T-cell (primary cell): ENCODE measurements at regions not wholly inside any gene's neighbourhood (a gene's known extent, or its start where the extent isn't known, plus 50 kb on each side); places are given as distances from the start of the nearest gene placed in this dataset.
A peak's percentile ranks its signal among the peaks of the same experiment; 100 is the strongest.

Experiments used
- ATAC-seq, 4 experiments: fragments of 200-7000 bp in 3 of 4; fragments of 150-1000 bp in 1 of 4; cut with Tn5 transposase; replicated peaks in 1 of 4; 1 replicate in 3 of 4; 2 replicates in 1 of 4; pipeline ENCODE4 v1.10.0; 2021; ENCODE audit warnings: moderate library complexity in 3 of 4, mild to moderate bottlenecking in 2 of 4, moderate number of reproducible peaks in 1 of 4
- CTCF ChIA-PET, 2 donors: fragments of 300-600 bp; sonication (Branson Sonifier 250); formaldehyde crosslinking; loops; one replicate each; lab custom pipeline; 2022; ENCODE audit warnings: antibody characterized with exemption in 2 of 2; lab: Charles Lee
- POLR2A ChIA-PET, 2 donors: fragments of 300-600 bp; sonication (Branson Sonifier 250); formaldehyde crosslinking; loops; one replicate each; lab custom pipeline; 2022; ENCODE audit warnings: antibody characterized with exemption in 2 of 2; lab: Charles Lee
- DNase-seq, 35 experiments: peaks; one replicate each; pipeline versions ENCODE4 v3.0.0 to v3.0.0-alpha.2; 2013 to 2023
- H3K27ac ChIP-seq: one replicate; pipeline ENCODE4 v1.5.1; 2013; ENCODE audit warnings: low read length
- H3K27me3 ChIP-seq, 2 experiments: replicated peaks in 1 of 2; 1 replicate in 1 of 2; 2 replicates in 1 of 2; pipeline versions ENCODE4 v1.6.1 to v1.7.0; 2013; ENCODE audit warnings: low read length in 1 of 2, mixed read lengths in 1 of 2; ENCODE audit not compliant: control insufficient read depth in 2 of 2, insufficient read depth in 2 of 2; ENCODE audit errors: extremely low read depth in 1 of 2
- H3K36me3 ChIP-seq, 2 donors: 1 replicate in 1 of 2; 2 replicates in 1 of 2; pipeline versions ENCODE4 v1.6.1 to v1.7.0; 2013; ENCODE audit warnings: low read length in 1 of 2; ENCODE audit not compliant: control insufficient read depth in 2 of 2, insufficient read depth in 1 of 2; ENCODE audit errors: extremely low read depth in 1 of 2
- H3K4me1 ChIP-seq, 2 experiments: 1 replicate in 1 of 2; 2 replicates in 1 of 2; pipeline versions ENCODE4 v1.6.1 to v1.7.0; 2013; ENCODE audit warnings: low read length in 2 of 2, mixed read lengths in 1 of 2; ENCODE audit not compliant: insufficient read depth in 2 of 2, control insufficient read depth in 1 of 2; ENCODE audit errors: extremely low read depth in 1 of 2
- H3K4me3 ChIP-seq, 2 donors: 1 replicate in 1 of 2; 2 replicates in 1 of 2; pipeline versions ENCODE4 v1.5.1 to v1.7.0; 2013; ENCODE audit warnings: mild to moderate bottlenecking in 2 of 2, low read length in 1 of 2, moderate library complexity in 1 of 2; ENCODE audit not compliant: control insufficient read depth in 1 of 2; ENCODE audit errors: extremely low read depth in 1 of 2
- H3K9me3 ChIP-seq: 2 replicates; pipeline ENCODE4 v1.7.0; 2013
- H3K27ac Mint-ChIP-seq, 2 donors: one replicate each; pipeline ENCODE4 v1.8.0; 2020 to 2021; ENCODE audit warnings: mild to moderate bottlenecking in 2 of 2, mixed read lengths in 2 of 2
- H3K27me3 Mint-ChIP-seq, 2 donors: one replicate each; pipeline ENCODE4 v1.8.0; 2021 to 2022; ENCODE audit warnings: mixed read lengths in 2 of 2
- H3K36me3 Mint-ChIP-seq: one replicate; pipeline ENCODE4 v1.8.0; 2021; ENCODE audit warnings: mixed read lengths
- H3K4me1 Mint-ChIP-seq, 3 donors: one replicate each; pipeline ENCODE4 v1.8.0; 2020 to 2022; ENCODE audit warnings: mixed read lengths in 3 of 3, mild to moderate bottlenecking in 1 of 3
- H3K4me3 Mint-ChIP-seq, 3 donors: one replicate each; pipeline ENCODE4 v1.8.0; 2020 to 2022; ENCODE audit warnings: mild to moderate bottlenecking in 3 of 3, mixed read lengths in 3 of 3, moderate library complexity in 3 of 3
- H3K9me3 Mint-ChIP-seq, 3 donors: one replicate each; pipeline ENCODE4 v1.8.0; 2020 to 2022; ENCODE audit warnings: mixed read lengths in 3 of 3
- WGBS: methylation state at CpG from one replicate; pipeline ENCODE4 v1.1.5; 2013; ENCODE audit warnings: missing lambda C conversion rate; ENCODE audit not compliant: insufficient coverage; 5-methylcytosine and 5-hydroxymethylcytosine counted together

- Mint-ChIP-seq H3K36me3 (no peaks in the 10 kb centered on the region), H3K4me3 (no peak overlapping the region), H3K27me3 (peaks cover 2 to 4% of the 10 kb centered on the region in 2 donors), H3K27ac (no peak overlapping the region), H3K9me3 (peaks cover 14 to 28% (median 19%) of the 10 kb centered on the region in 3 donors), H3K4me1 (no peaks in the 10 kb centered on the region)
- no peak overlapping the region for H3K4me3 ChIP-seq
- no peaks in the 10 kb centered on the region for H3K4me1 ChIP-seq
- POLR2A ChIA-PET, result no interaction called here
- H3K9me3 ChIP-seq, result peaks cover 4% of the 10 kb centered on the region
- no peak overlapping the region for H3K27ac ChIP-seq
- CTCF ChIA-PET, result interaction anchor here (0.6 to 1.3 kb wide), 2 partner anchors 10 to 586 kb away, joined by 4 read pairs; no protein-coding TSS in a partner anchor
- WGBS, result no CpG with 5 or more reads among the region's 1 CpG
- DNase-seq (no peak), ATAC-seq (no peak)
- no peaks in the 10 kb centered on the region for H3K27me3 ChIP-seq
- no peaks in the 10 kb centered on the region for H3K36me3 ChIP-seq
These were observed 449.1 kb downstream of the MFSD1 start for GRCh38 chr3:159250961-159251360.

- no peaks in the 10 kb centered on the region for H3K36me3 Mint-ChIP-seq
- H3K9me3 Mint-ChIP-seq, result peaks cover 14 to 28% (median 19%) of the 10 kb centered on the region in 3 donors
- no peak overlapping the region for H3K27ac Mint-ChIP-seq
- no CpG with 5 or more reads among the region's 1 CpG for WGBS
- Histone ChIP-seq H3K36me3 (no peaks in the 10 kb centered on the region), H3K4me3 (no peak overlapping the region), H3K27me3 (no peaks in the 10 kb centered on the region), H3K4me1 (no peaks in the 10 kb centered on the region), H3K9me3 (peaks cover 4% of the 10 kb centered on the region), H3K27ac (no peak overlapping the region)
- POLR2A ChIA-PET, result interaction anchor here in 1 of 2 donors (0.7 kb wide), 2 partner anchors 94 to 677 kb away, joined by 3 read pairs; no protein-coding TSS in a partner anchor
- no peak overlapping the region for H3K4me3 Mint-ChIP-seq
- H3K27me3 Mint-ChIP-seq, result peaks cover 2 to 7% of the 10 kb centered on the region in 2 donors
- ATAC-seq, result no peak
- no peaks in the 10 kb centered on the region for H3K4me1 Mint-ChIP-seq
- DNase-seq, result no peak
- CTCF ChIA-PET, result no interaction called here
These were observed 450.4 kb downstream of the MFSD1 start for GRCh38 chr3:159252274-159252673.

GRCh38 chr3:159252772-159253384, 451.0 kb downstream of the MFSD1 start:
- H3K4me3 ChIP-seq, result no peak overlapping the region
- CTCF ChIA-PET, result no interaction called here
- H3K4me1 Mint-ChIP-seq, result no peaks in the 10 kb centered on the region
- ATAC-seq, result no peak
- POLR2A ChIA-PET, result no interaction called here
- H3K27me3 ChIP-seq, result no peaks in the 10 kb centered on the region
- H3K36me3 ChIP-seq, result no peaks in the 10 kb centered on the region
- H3K4me1 ChIP-seq, result no peaks in the 10 kb centered on the region
- no peaks in the 10 kb centered on the region for H3K36me3 Mint-ChIP-seq
- H3K27me3 Mint-ChIP-seq, result peaks cover 2 to 9% of the 10 kb centered on the region in 2 donors
- DNase-seq, result peak in 1 of 35 experiments; percentile 1
- H3K27ac Mint-ChIP-seq, result no peak overlapping the region
- H3K4me3 Mint-ChIP-seq, result no peak overlapping the region
- no CpG with 5 or more reads among the region's 2 CpGs for WGBS
- peaks cover 4% of the 10 kb centered on the region for H3K9me3 ChIP-seq
- H3K9me3 Mint-ChIP-seq, result peaks cover 14 to 28% (median 19%) of the 10 kb centered on the region in 3 donors
- H3K27ac ChIP-seq, result no peak overlapping the region

GRCh38 chr3:159253860-159254259, 452.0 kb downstream of the MFSD1 start:
- Mint-ChIP-seq H3K27ac (no peak overlapping the region), H3K9me3 (peaks cover 14 to 28% (median 19%) of the 10 kb centered on the region in 3 donors), H3K4me1 (no peaks in the 10 kb centered on the region), H3K27me3 (peaks cover 4 to 9% of the 10 kb centered on the region in 2 donors), H3K4me3 (no peak overlapping the region), H3K36me3 (no peaks in the 10 kb centered on the region)
- ChIA-PET CTCF (no interaction called here), POLR2A (no interaction called here)
- no peak overlapping the region for H3K27ac ChIP-seq
- DNase-seq, result no peak
- no peaks in the 10 kb centered on the region for H3K27me3 ChIP-seq
- no peaks in the 10 kb centered on the region for H3K36me3 ChIP-seq
- no CpG with 5 or more reads among the region's 1 CpG for WGBS
- no peaks in the 10 kb centered on the region for H3K4me1 ChIP-seq
- H3K9me3 ChIP-seq, result peaks cover 4% of the 10 kb centered on the region
- no peak for ATAC-seq
- no peak overlapping the region for H3K4me3 ChIP-seq

GRCh38 chr3:159257954-159258353, 456.1 kb downstream of the MFSD1 start:
- Histone ChIP-seq H3K36me3 (no peaks in the 10 kb centered on the region), H3K4me3 (no peak overlapping the region), H3K27me3 (no peaks in the 10 kb centered on the region), H3K4me1 (no peaks in the 10 kb centered on the region), H3K27ac (no peak overlapping the region), H3K9me3 (peaks cover under 1% of the 10 kb centered on the region)
- ATAC-seq, result no peak
- Mint-ChIP-seq H3K36me3 (no peaks in the 10 kb centered on the region), H3K4me1 (no peaks in the 10 kb centered on the region), H3K27me3 (peaks cover 5 to 10% of the 10 kb centered on the region in 2 donors), H3K9me3 (peaks cover 7 to 8% (median 7%) of the 10 kb centered on the region in 3 donors), H3K27ac (no peak overlapping the region), H3K4me3 (no peak overlapping the region)
- ChIA-PET CTCF (interaction anchor here in 1 of 2 donors (1.2 to 2.4 kb wide), 3 partner anchors 8 to 412 kb away, joined by 4 to 9 read pairs (median 4); no protein-coding TSS in a partner anchor), POLR2A (no interaction called here)
- 75% methylated on average over 3 of the region's 4 CpGs for WGBS
- no peak for DNase-seq

- ATAC-seq (no peak), DNase-seq (no peak)
- ChIA-PET CTCF (interaction anchor here (0.5 to 2.6 kb wide), 6 partner anchors 12 to 531 kb away, joined by 3 to 13 read pairs (median 5); no protein-coding TSS in a partner anchor), POLR2A (no interaction called here)
- WGBS, result 100% methylated on average over 1 of the region's 2 CpGs
- no peaks in the 10 kb centered on the region for H3K4me1 ChIP-seq
- Mint-ChIP-seq H3K27ac (no peak overlapping the region), H3K4me1 (no peaks in the 10 kb centered on the region), H3K27me3 (peaks cover 5 to 10% of the 10 kb centered on the region in 2 donors), H3K36me3 (no peaks in the 10 kb centered on the region), H3K9me3 (no peaks in the 10 kb centered on the region), H3K4me3 (no peak overlapping the region)
- H3K27ac ChIP-seq, result no peak overlapping the region
- no peaks in the 10 kb centered on the region for H3K36me3 ChIP-seq
- H3K27me3 ChIP-seq, result no peaks in the 10 kb centered on the region
- no peaks in the 10 kb centered on the region for H3K9me3 ChIP-seq
- no peak overlapping the region for H3K4me3 ChIP-seq
These were observed 457.1 kb downstream of the MFSD1 start for GRCh38 chr3:159258934-159259333.
